ENCODE measurements at regions not wholly inside any gene's neighbourhood (a gene's known extent, or its start where the extent isn't known, plus 50 kb on each side); places are given as distances from the start of the nearest gene placed in this dataset.

GRCh38 chr5:58066076-58066475 is 393.8 kb downstream of the PLK2 start:
- no peaks in the 10 kb centered on the region for H3K27me3 ChIP-seq
- no peak overlapping the region for H3K4me3 ChIP-seq
- DNase-seq (ENCODE audit: low spot score in 2 of 2), result no peak
- H3K9me3 ChIP-seq, result peaks cover 0 to 5% of the 10 kb centered on the region in 2 donors
- no peak for TF ChIP-seq CTCF (IDR thresholded peaks at IDR 0.05)
- no peak for TF ChIP-seq POLR2AphosphoS5 (IDR thresholded peaks at IDR 0.05)
- TF ChIP-seq POLR2A (IDR thresholded peaks at IDR 0.05), result no peak
- H3K27ac ChIP-seq, result no peak overlapping the region
- intact Hi-C loops (cut with DNase I; ENCODE audit: low total_unique reads), result no loop called here
- no peaks in the 10 kb centered on the region for H3K36me3 ChIP-seq
- no peaks in the 10 kb centered on the region for H3K4me1 ChIP-seq

GRCh38 chr5:58064801-58065200 is 395.1 kb downstream of the PLK2 start:
- H3K4me3 ChIP-seq, result no peak overlapping the region
- H3K9me3 ChIP-seq, result peaks cover 0 to 5% of the 10 kb centered on the region in 2 donors
- no peaks in the 10 kb centered on the region for H3K4me1 ChIP-seq
- intact Hi-C loops (cut with DNase I; ENCODE audit: low total_unique reads), result no loop called here
- no peaks in the 10 kb centered on the region for H3K36me3 ChIP-seq
- TF ChIP-seq CTCF (IDR thresholded peaks at IDR 0.05) (no peak), POLR2A (IDR thresholded peaks at IDR 0.05) (no peak), POLR2AphosphoS5 (IDR thresholded peaks at IDR 0.05) (no peak)
- H3K27ac ChIP-seq, result no peak overlapping the region
- no peaks in the 10 kb centered on the region for H3K27me3 ChIP-seq
- no peak for DNase-seq (ENCODE audit: low spot score in 2 of 2)

GRCh38 chr5:58060996-58061395 is 398.9 kb downstream of the PLK2 start:
- Histone ChIP-seq H3K27ac (no peak overlapping the region), H3K27me3 (no peaks in the 10 kb centered on the region), H3K4me1 (no peaks in the 10 kb centered on the region), H3K4me3 (no peak overlapping the region), H3K36me3 (no peaks in the 10 kb centered on the region), H3K9me3 (no peaks in the 10 kb centered on the region)
- DNase-seq (ENCODE audit: low spot score in 2 of 2), result no peak
- TF ChIP-seq CTCF (IDR thresholded peaks at IDR 0.05) (no peak), POLR2A (IDR thresholded peaks at IDR 0.05) (no peak), POLR2AphosphoS5 (IDR thresholded peaks at IDR 0.05) (no peak)
- intact Hi-C loops (cut with DNase I; ENCODE audit: low total_unique reads), result no loop called here

- intact Hi-C loops (cut with DNase I; ENCODE audit: low total_unique reads), result no loop called here
- Histone ChIP-seq H3K4me3 (no peak overlapping the region), H3K4me1 (no peaks in the 10 kb centered on the region), H3K9me3 (no peaks in the 10 kb centered on the region), H3K36me3 (no peaks in the 10 kb centered on the region), H3K27ac (no peak overlapping the region), H3K27me3 (no peaks in the 10 kb centered on the region)
- TF ChIP-seq POLR2AphosphoS5 (IDR thresholded peaks at IDR 0.05), result no peak
- no peak for TF ChIP-seq POLR2A (IDR thresholded peaks at IDR 0.05)
- no peak for TF ChIP-seq CTCF (IDR thresholded peaks at IDR 0.05)
- no peak for DNase-seq (ENCODE audit: low spot score in 2 of 2)
These were observed 402.6 kb downstream of the PLK2 start for GRCh38 chr5:58057324-58057723.

GRCh38 chr5:58056546-58056945 is 403.3 kb downstream of the PLK2 start:
- Histone ChIP-seq H3K36me3 (no peaks in the 10 kb centered on the region), H3K4me3 (no peak overlapping the region), H3K27me3 (no peaks in the 10 kb centered on the region), H3K27ac (peak overlapping the region in 1 of 2 donors; percentile 1), H3K9me3 (no peaks in the 10 kb centered on the region), H3K4me1 (no peaks in the 10 kb centered on the region)
- intact Hi-C loops (cut with DNase I; ENCODE audit: low total_unique reads), result no loop called here
- TF ChIP-seq POLR2A (IDR thresholded peaks at IDR 0.05) (no peak), POLR2AphosphoS5 (IDR thresholded peaks at IDR 0.05) (no peak), CTCF (IDR thresholded peaks at IDR 0.05) (no peak)
- no peak for DNase-seq (ENCODE audit: low spot score in 2 of 2)

Measured in breast epithelium (tissue), 4 donors.